GM21737 (cell line): ENCODE measurements at regions not wholly inside any gene's neighbourhood (a gene's known extent, or its start where the extent isn't known, plus 50 kb on each side); places are given as distances from the start of the nearest gene placed in this dataset.
"Not testable (repeated sequence)": the region's sequence is repeated elsewhere in the genome, so short reads cannot be mapped to it uniquely, and the experiment has no call there.

Experiments used
- ATAC-seq: cut with Tn5 transposase; IDR thresholded peaks from one replicate; pipeline ENCODE4 v1.9.1; 2021; ENCODE audit warnings: mild to moderate bottlenecking, moderate library complexity; ENCODE audit not compliant: unreplicated experiment

DNA sequence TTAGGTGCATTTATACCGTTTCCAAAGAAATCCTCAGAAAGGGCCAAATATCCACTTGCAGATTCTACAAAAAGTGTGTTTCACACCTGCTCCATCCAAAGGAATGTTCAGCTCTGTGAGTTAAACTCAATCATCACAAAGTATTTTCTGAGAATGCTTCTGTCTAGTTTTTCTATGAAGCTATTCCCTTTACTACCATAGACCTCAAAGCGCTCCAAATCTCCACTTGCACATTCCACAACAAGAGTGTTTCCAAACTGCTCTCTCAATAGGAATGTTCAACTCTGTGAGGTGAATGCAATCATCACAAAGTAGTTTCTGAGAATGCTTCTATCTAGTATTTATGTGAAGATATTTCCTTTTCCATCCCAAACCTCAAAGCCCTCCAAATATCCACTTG lies 412.7 kb upstream of the WSB1 start:
- ATAC-seq: not testable (repeated sequence)

DNA sequence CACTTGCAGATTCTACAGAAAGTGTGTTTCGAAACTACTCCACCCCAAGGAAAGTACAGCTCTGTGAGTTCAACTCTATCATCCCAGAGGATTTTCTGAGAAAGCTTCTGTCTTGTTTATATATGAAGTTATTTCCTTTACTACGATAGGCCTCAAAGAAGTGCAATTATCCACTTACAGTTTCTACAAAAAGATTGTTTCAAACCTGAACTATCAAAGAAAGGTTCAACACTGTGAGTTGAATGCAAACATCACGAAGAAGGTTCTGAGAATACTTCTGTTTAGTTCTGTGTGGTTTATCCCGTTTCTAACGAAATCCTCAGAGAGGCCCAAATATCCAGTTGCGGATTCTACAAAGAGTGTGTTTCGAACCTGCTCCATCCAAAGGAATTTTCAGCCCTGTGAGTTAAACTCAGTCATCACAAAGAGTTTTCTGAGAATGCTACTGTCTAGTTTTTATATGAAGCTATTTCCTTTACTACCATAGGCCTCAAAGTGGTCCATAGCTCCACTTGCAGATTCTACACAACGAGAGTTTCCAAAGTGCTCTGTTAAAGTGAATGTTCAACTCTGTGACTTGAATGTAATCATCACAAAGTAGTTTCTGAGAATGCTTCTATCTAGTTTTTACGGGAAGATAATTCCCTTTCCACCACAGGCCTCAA lies 411.7 kb upstream of the WSB1 start:
- peak; percentile 54 for ATAC-seq

DNA sequence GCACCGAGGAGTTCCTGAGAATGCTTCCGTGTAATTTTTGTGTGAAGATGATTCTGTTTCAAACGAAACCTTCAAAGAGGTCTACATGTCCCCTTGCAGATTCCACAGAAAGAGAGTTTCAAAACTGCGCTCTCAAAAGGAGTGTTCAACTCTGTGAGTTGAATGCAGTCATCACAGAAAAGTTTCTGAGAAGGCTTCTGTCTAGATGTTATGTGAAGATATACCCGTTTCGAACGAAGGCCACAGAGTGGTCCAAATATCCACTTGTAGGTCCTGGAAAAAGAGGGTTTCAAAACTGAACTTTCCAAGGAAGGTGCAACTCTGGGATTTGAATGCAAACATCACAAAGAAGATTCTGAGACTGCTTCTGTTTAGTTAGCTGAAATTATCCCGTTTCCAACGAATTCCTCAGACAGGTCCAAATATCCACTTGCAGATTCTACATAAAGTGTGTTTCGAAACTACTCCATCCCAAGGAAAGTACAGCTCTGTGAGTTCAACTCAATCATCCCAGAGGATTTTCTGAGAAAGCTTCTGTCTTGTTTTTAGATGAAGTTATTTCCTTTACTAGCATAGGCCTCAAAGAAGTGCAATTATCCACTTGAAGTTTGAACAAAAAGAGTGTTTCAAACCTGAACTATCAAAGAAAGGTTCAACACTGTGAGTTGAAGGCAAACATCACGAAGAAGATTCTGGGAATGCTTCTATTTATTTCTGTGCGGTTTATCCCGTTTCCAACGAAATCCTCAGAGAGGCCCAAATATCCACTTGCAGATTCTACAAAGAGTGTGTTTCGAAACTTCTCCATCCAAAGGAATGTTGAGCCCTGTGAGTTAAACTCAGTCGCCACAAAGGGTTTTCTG lies 409.8 kb upstream of the WSB1 start:
- not testable (repeated sequence) for ATAC-seq

DNA sequence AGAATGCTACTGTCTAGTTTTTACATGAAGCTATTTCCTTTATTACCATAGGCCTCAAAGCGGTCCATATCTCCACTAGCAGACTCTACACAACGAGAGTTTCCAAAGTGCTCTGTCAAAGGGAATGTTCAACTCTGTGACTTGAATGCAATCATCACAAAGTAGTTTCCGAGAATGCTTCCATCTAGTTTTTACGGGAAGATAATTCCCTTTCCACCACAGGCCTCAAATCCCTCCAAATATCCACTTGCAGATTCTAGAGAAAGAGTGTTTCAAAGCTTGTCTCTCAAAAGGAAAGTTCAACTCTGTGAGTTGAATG lies 409.2 kb upstream of the WSB1 start:
- ATAC-seq: not testable (repeated sequence)

DNA sequence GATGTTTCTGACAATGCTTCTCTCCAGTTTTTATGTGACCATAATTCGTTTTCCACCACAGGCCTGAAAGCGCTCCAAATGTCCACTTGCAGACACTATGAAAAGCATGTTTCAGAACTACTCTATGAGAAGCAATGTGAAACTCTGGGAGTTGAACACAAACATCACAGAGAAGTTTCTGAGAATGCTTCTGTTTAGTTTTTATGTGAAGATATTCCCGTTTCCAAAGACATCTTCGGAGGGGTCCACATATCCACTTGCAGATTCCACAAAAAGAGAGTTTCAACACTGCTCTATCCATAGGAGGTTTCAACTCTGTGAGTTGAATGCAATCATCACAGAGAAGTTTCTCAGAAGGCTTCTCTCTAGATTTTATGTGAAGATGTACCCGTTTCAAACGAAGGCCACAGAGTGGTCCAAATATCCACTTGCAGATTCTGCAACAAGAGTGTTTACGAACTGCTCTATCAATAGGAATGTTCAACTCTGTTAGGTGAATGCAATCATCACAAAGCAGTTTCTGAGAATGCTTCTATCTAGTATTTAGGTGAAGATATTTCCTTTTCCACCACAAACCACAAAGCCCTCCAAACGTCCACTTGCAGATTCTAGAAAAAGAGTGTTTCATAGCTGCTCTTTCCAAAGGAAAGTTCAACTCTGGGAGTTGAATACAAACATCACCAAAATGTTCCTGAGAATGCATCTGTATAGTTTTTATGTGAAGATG lies 408.5 kb upstream of the WSB1 start:
- ATAC-seq: not testable (repeated sequence)
